Left ventricle myocardium inferior (tissue), 1 donor: ENCODE measurements at regions not wholly inside any gene's neighbourhood (a gene's known extent, or its start where the extent isn't known, plus 50 kb on each side); places are given as distances from the start of the nearest gene placed in this dataset.

ENCODE experiments used
- DNase-seq: peaks from one replicate; pipeline ENCODE4 v3.0.0-alpha.2; 2020
- H3K27ac ChIP-seq: fragments of 200-600 bp; replicated peaks from 2 replicates; pipeline ENCODE4 v1.8.0; 2021
- H3K27me3 ChIP-seq: fragments of 200-600 bp; 2 replicates; pipeline ENCODE4 v1.8.0; 2021; ENCODE audit warnings: low read depth
- H3K36me3 ChIP-seq: fragments of 200-600 bp; 2 replicates; pipeline ENCODE4 v1.8.0; 2021
- H3K4me1 ChIP-seq: fragments of 200-600 bp; 2 replicates; pipeline ENCODE4 v1.8.0; 2021
- H3K4me3 ChIP-seq: fragments of 200-600 bp; 2 replicates; pipeline ENCODE4 v1.8.0; 2021; ENCODE audit warnings: mild to moderate bottlenecking, moderate library complexity
- H3K9me3 ChIP-seq: fragments of 200-600 bp; replicated peaks from 2 replicates; pipeline ENCODE4 v1.8.0; 2021
- CTCF ChIP-seq: fragments of 200-600 bp; IDR thresholded peaks from 2 replicates; pipeline ENCODE4 v1.8.0; 2021; ENCODE audit warnings: antibody characterized with exemption, mild to moderate bottlenecking, borderline replicate concordance
- intact Hi-C: fragments of 100-400 bp; cut with micrococcal nuclease; formaldehyde crosslinking; loops from one replicate; pipeline ENCODE4 v1.11.0; 2022
- donor health status: DM: no; HTN: yes; CAD: no; lungs with severe emphysema.

- no peak for TF ChIP-seq CTCF
- Histone ChIP-seq H3K4me3 (no peak overlapping the region), H3K36me3 (no peaks in the 10 kb centered on the region), H3K27ac (no peak overlapping the region), H3K4me1 (no peaks in the 10 kb centered on the region), H3K27me3 (peaks cover 76% of the 10 kb centered on the region), H3K9me3 (no peaks in the 10 kb centered on the region)
- intact Hi-C loops: no loop called here
- no peak for DNase-seq
Measured at GRCh38 chr7:156173748-156174353, 361.6 kb upstream of the SHH start.

GRCh38 chr7:156173346-156173745 lies 361.1 kb upstream of the SHH start:
- Histone ChIP-seq H3K27me3 (peaks cover 73% of the 10 kb centered on the region), H3K36me3 (no peaks in the 10 kb centered on the region), H3K4me3 (no peak overlapping the region), H3K9me3 (no peaks in the 10 kb centered on the region), H3K27ac (no peak overlapping the region), H3K4me1 (no peaks in the 10 kb centered on the region)
- TF ChIP-seq CTCF: no peak
- intact Hi-C loops: no loop called here
- no peak for DNase-seq

GRCh38 chr7:156172638-156173037 lies 360.4 kb upstream of the SHH start:
- DNase-seq: no peak
- no peak for TF ChIP-seq CTCF
- H3K4me1 ChIP-seq: no peaks in the 10 kb centered on the region
- H3K9me3 ChIP-seq: no peaks in the 10 kb centered on the region
- intact Hi-C loops: no loop called here
- no peak overlapping the region for H3K4me3 ChIP-seq
- peaks cover 75% of the 10 kb centered on the region for H3K27me3 ChIP-seq
- no peaks in the 10 kb centered on the region for H3K36me3 ChIP-seq
- H3K27ac ChIP-seq: no peak overlapping the region

- H3K36me3 ChIP-seq: no peaks in the 10 kb centered on the region
- H3K4me3 ChIP-seq: no peak overlapping the region
- H3K27me3 ChIP-seq: peaks cover 59% of the 10 kb centered on the region
- DNase-seq: no peak
- H3K9me3 ChIP-seq: no peaks in the 10 kb centered on the region
- no peaks in the 10 kb centered on the region for H3K4me1 ChIP-seq
- intact Hi-C loops: no loop called here
- TF ChIP-seq CTCF: no peak
- no peak overlapping the region for H3K27ac ChIP-seq
Measured at GRCh38 chr7:156169474-156170370, 357.5 kb upstream of the SHH start.

- no peaks in the 10 kb centered on the region for H3K36me3 ChIP-seq
- H3K9me3 ChIP-seq: no peaks in the 10 kb centered on the region
- TF ChIP-seq CTCF: no peak
- no peaks in the 10 kb centered on the region for H3K4me1 ChIP-seq
- H3K4me3 ChIP-seq: no peak overlapping the region
- no peak overlapping the region for H3K27ac ChIP-seq
- intact Hi-C loops: no loop called here
- peaks cover 50% of the 10 kb centered on the region for H3K27me3 ChIP-seq
- no peak for DNase-seq
Measured at GRCh38 chr7:156168434-156168833, 356.2 kb upstream of the SHH start.
